WTC11 (cell line): ENCODE measurements at regions not wholly inside any gene's neighbourhood (a gene's known extent, or its start where the extent isn't known, plus 50 kb on each side); places are given as distances from the start of the nearest gene placed in this dataset.

ENCODE experiments used
- ATAC-seq: fragments of 200-7000 bp; cut with Tn5 transposase; 2 replicates; pipeline ENCODE4 v1.10.0; 2021; ENCODE audit warnings: mild to moderate bottlenecking, moderate library complexity
- CTCF ChIA-PET: fragments of 300-600 bp; sonication (Branson Sonifier 250); formaldehyde crosslinking; loops from one replicate; lab custom pipeline; 2021; ENCODE audit warnings: antibody characterized with exemption; lab: Charles Lee
- POLR2A ChIA-PET: fragments of 350-600 bp; sonication (Branson Sonifier 250); formaldehyde crosslinking; loops from one replicate; lab custom pipeline; 2021; ENCODE audit warnings: antibody characterized with exemption; lab: Charles Lee
- DNase-seq: peaks from one replicate; pipeline ENCODE4 v3.0.0; 2021; ENCODE audit warnings: low spot score
- H3K27ac Mint-ChIP-seq: 2 replicates; pipeline ENCODE4 v1.8.0; 2021; ENCODE audit warnings: mixed read lengths
- H3K27me3 Mint-ChIP-seq: 2 replicates; pipeline ENCODE4 v1.8.0; 2021; ENCODE audit warnings: low read depth, mild to moderate bottlenecking, moderate library complexity, mixed read lengths
- H3K36me3 Mint-ChIP-seq: 2 replicates; pipeline ENCODE4 v1.8.0; 2021; ENCODE audit warnings: mixed read lengths
- H3K4me1 Mint-ChIP-seq: 2 replicates; pipeline ENCODE4 v1.8.0; 2022; ENCODE audit warnings: mixed read lengths
- H3K4me3 Mint-ChIP-seq: 2 replicates; pipeline ENCODE4 v1.8.0; 2021; ENCODE audit warnings: mild to moderate bottlenecking, moderate library complexity, mixed read lengths
- H3K9me3 Mint-ChIP-seq: 2 replicates; pipeline ENCODE4 v1.8.0; 2021; ENCODE audit warnings: mixed read lengths
- AR ChIP-seq: fragments of 250-450 bp; sonication (Bioruptor Pico); IDR thresholded peaks from 2 replicates; pipeline ENCODE4 v1.9.0; 2021; ENCODE audit warnings: mild to moderate bottlenecking
- ELF4 ChIP-seq: sonication (generic); formaldehyde crosslinking; IDR thresholded peaks from 2 replicates; pipeline ENCODE4 v1.8.1; 2022; ENCODE audit warnings: low read depth, mild to moderate bottlenecking, moderate library complexity, missing genetic modification reagents
- FOXJ3 ChIP-seq: sonication (generic); formaldehyde crosslinking; IDR thresholded peaks from 2 replicates; pipeline ENCODE4 v1.9.0; 2021; ENCODE audit warnings: missing genetic modification reagents, mild to moderate bottlenecking, borderline replicate concordance
- FOXK1 ChIP-seq: sonication (generic); formaldehyde crosslinking; IDR thresholded peaks from 2 replicates; pipeline ENCODE4 v1.8.0; 2022; ENCODE audit warnings: mild to moderate bottlenecking, moderate library complexity, missing genetic modification reagents
- FOXP1 ChIP-seq: sonication (generic); formaldehyde crosslinking; IDR thresholded peaks from 2 replicates; pipeline ENCODE4 v1.8.0; 2022; ENCODE audit warnings: missing genetic modification reagents, mild to moderate bottlenecking, moderate library complexity, borderline replicate concordance
- GABPB1 ChIP-seq: sonication (generic); formaldehyde crosslinking; IDR thresholded peaks from 2 replicates; pipeline ENCODE4 v1.8.1; 2023; ENCODE audit warnings: mild to moderate bottlenecking, missing genetic modification reagents
- GRHL2 ChIP-seq: fragments of 250-450 bp; sonication (Bioruptor Pico); IDR thresholded peaks from 2 replicates; pipeline ENCODE4 v1.8.0; 2022; ENCODE audit warnings: mild to moderate bottlenecking, moderate library complexity; ENCODE audit not compliant: insufficient replicate concordance, severe bottlenecking
- IRF1 ChIP-seq: sonication (generic); formaldehyde crosslinking; IDR thresholded peaks from 2 replicates; pipeline ENCODE4 v1.8.0; 2023; ENCODE audit warnings: missing genetic modification reagents
- NFE2L1 ChIP-seq: sonication (generic); formaldehyde crosslinking; IDR thresholded peaks from 2 replicates; pipeline ENCODE4 v1.8.1; 2023; ENCODE audit warnings: missing genetic modification reagents
- NFYB ChIP-seq: sonication (generic); formaldehyde crosslinking; conservative IDR thresholded peaks from 2 replicates; pipeline ENCODE4 v1.8.0; 2022; ENCODE audit warnings: low read depth, missing genetic modification reagents
- SMAD3 ChIP-seq: sonication (generic); formaldehyde crosslinking; IDR thresholded peaks from 2 replicates; pipeline ENCODE4 v1.8.0; 2022; ENCODE audit warnings: missing genetic modification reagents, mild to moderate bottlenecking, borderline replicate concordance
- TCF7 ChIP-seq: sonication (generic); formaldehyde crosslinking; IDR thresholded peaks from 2 replicates; pipeline ENCODE4 v1.8.0; 2022; ENCODE audit warnings: mild to moderate bottlenecking, low read depth, missing genetic modification reagents, moderate library complexity
- TEAD1 ChIP-seq: sonication (generic); formaldehyde crosslinking; IDR thresholded peaks from 2 replicates; pipeline ENCODE4 v1.8.0; 2022; ENCODE audit warnings: mild to moderate bottlenecking, missing genetic modification reagents
- TP53 ChIP-seq: sonication (generic); formaldehyde crosslinking; IDR thresholded peaks from 2 replicates; pipeline ENCODE4 v1.8.1; 2023; ENCODE audit warnings: mild to moderate bottlenecking, missing genetic modification reagents
- ZNF121 ChIP-seq: sonication (generic); formaldehyde crosslinking; IDR thresholded peaks from 2 replicates; pipeline ENCODE4 v1.8.0; 2023; ENCODE audit warnings: missing genetic modification reagents
- ZNF263 ChIP-seq: sonication (generic); formaldehyde crosslinking; IDR thresholded peaks from 2 replicates; pipeline ENCODE4 v1.8.1; 2022; ENCODE audit warnings: low read depth, mild to moderate bottlenecking, moderate library complexity, missing genetic modification reagents
- ZNF423 ChIP-seq: fragments of 250-450 bp; sonication (Bioruptor Pico); IDR thresholded peaks from 2 replicates; pipeline ENCODE4 v2.1.2; 2022; ENCODE audit warnings: mild to moderate bottlenecking, moderate library complexity
- ZNF425 ChIP-seq: fragments of 250-450 bp; sonication (Bioruptor Pico); conservative IDR thresholded peaks from 2 replicates; pipeline ENCODE4 v1.9.0; 2021; ENCODE audit warnings: mild to moderate bottlenecking
- TF ChIP-seq, protein P1 (sequence below): sonication (generic); formaldehyde crosslinking; IDR thresholded peaks from 2 replicates; pipeline ENCODE4 v1.8.0; 2022; ENCODE audit warnings: mild to moderate bottlenecking, missing genetic modification reagents
- TF ChIP-seq, protein P2 (sequence below): sonication (generic); formaldehyde crosslinking; IDR thresholded peaks from 2 replicates; pipeline ENCODE4 v1.8.0; 2022; ENCODE audit warnings: mild to moderate bottlenecking, missing genetic modification reagents

- DNase-seq, result no peak
- TF ChIP-seq GRHL2 (CRISPR knock-in tag), result no peak
- TF ChIP-seq, all 79 proteins: peak for 0
- Mint-ChIP-seq H3K4me1 (peaks cover 24% of the 10 kb centered on the region), H3K9me3 (no peaks in the 10 kb centered on the region), H3K27me3 (no peaks in the 10 kb centered on the region), H3K27ac (no peak overlapping the region), H3K4me3 (no peak overlapping the region), H3K36me3 (no peaks in the 10 kb centered on the region)
- ChIA-PET CTCF (interaction anchor here (1.0 kb wide), 1 partner anchor 139 kb away, joined by 4 read pairs; no protein-coding TSS in a partner anchor), POLR2A (no interaction called here)
- no peak for ATAC-seq
Observed at GRCh38 chr6:133101790-133102189, 139.4 kb upstream of the EYA4 start.

GRCh38 chr6:133106934-133107333 is 134.2 kb upstream of the EYA4 start:
- no peak for ATAC-seq
- Mint-ChIP-seq H3K27me3 (no peaks in the 10 kb centered on the region), H3K4me3 (no peak overlapping the region), H3K27ac (no peak overlapping the region), H3K4me1 (peaks cover 5% of the 10 kb centered on the region), H3K9me3 (no peaks in the 10 kb centered on the region), H3K36me3 (no peaks in the 10 kb centered on the region)
- CTCF ChIA-PET, result no interaction called here
- POLR2A ChIA-PET, result no interaction called here
- no peak for TF ChIP-seq FOXJ3
- no peak for TF ChIP-seq ZNF425
- no peak for TF ChIP-seq ZNF423 (CRISPR knock-in tag)
- no peak for TF ChIP-seq ELF4 (CRISPR knock-in tag)
- no peak for TF ChIP-seq NFYB (CRISPR knock-in tag)
- TF ChIP-seq TCF7 (CRISPR knock-in tag), result no peak
- TF ChIP-seq AR, result no peak
- DNase-seq, result no peak

- peaks cover 5% of the 10 kb centered on the region for H3K4me1 Mint-ChIP-seq
- ChIA-PET POLR2A (no interaction called here), CTCF (no interaction called here)
- H3K9me3 Mint-ChIP-seq, result no peaks in the 10 kb centered on the region
- DNase-seq, result no peak
- H3K4me3 Mint-ChIP-seq, result no peak overlapping the region
- H3K27ac Mint-ChIP-seq, result peak overlapping the region; percentile 53; the same call in 1 of the 2 replicates
- TF ChIP-seq TP53, result no peak
- no peak for TF ChIP-seq FOXK1 (CRISPR knock-in tag)
- TF ChIP-seq SMAD3 (CRISPR knock-in tag), result no peak
- TF ChIP-seq NFE2L1 (CRISPR knock-in tag), result no peak
- no peak for TF ChIP-seq TEAD1 (CRISPR knock-in tag)
- no peak for TF ChIP-seq ZNF263
- TF ChIP-seq ZNF121, result no peak
- no peak for TF ChIP-seq ELF4 (CRISPR knock-in tag)
- TF ChIP-seq, protein P1, sequence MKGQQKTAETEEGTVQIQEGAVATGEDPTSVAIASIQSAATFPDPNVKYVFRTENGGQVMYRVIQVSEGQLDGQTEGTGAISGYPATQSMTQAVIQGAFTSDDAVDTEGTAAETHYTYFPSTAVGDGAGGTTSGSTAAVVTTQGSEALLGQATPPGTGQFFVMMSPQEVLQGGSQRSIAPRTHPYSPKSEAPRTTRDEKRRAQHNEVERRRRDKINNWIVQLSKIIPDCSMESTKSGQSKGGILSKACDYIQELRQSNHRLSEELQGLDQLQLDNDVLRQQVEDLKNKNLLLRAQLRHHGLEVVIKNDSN, result no peak
- TF ChIP-seq FOXP1 (CRISPR knock-in tag), result no peak
- TF ChIP-seq, protein P2, sequence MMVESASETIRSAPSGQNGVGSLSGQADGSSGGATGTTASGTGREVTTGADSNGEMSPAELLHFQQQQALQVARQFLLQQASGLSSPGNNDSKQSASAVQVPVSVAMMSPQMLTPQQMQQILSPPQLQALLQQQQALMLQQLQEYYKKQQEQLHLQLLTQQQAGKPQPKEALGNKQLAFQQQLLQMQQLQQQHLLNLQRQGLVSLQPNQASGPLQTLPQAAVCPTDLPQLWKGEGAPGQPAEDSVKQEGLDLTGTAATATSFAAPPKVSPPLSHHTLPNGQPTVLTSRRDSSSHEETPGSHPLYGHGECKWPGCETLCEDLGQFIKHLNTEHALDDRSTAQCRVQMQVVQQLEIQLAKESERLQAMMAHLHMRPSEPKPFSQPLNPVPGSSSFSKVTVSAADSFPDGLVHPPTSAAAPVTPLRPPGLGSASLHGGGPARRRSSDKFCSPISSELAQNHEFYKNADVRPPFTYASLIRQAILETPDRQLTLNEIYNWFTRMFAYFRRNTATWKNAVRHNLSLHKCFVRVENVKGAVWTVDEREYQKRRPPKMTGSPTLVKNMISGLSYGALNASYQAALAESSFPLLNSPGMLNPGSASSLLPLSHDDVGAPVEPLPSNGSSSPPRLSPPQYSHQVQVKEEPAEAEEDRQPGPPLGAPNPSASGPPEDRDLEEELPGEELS (CRISPR knock-in tag), result no peak
- no peak for TF ChIP-seq GABPB1 (CRISPR knock-in tag)
- TF ChIP-seq IRF1 (CRISPR knock-in tag), result no peak
- no peaks in the 10 kb centered on the region for H3K36me3 Mint-ChIP-seq
- H3K27me3 Mint-ChIP-seq, result no peaks in the 10 kb centered on the region
- ATAC-seq, result no peak
Observed at GRCh38 chr6:133108419-133108818, 132.7 kb upstream of the EYA4 start.
